Chondrocyte (in vitro differentiated cells): ENCODE measurements at regions not wholly inside any gene's neighbourhood (a gene's known extent, or its start where the extent isn't known, plus 50 kb on each side); places are given as distances from the start of the nearest gene placed in this dataset.

ENCODE experiments used
- DNase-seq: peaks from one replicate; pipeline ENCODE4 v3.0.0; 2021; ENCODE audit warnings: mixed read lengths, low spot score
- H3K27ac Mint-ChIP-seq: one replicate; pipeline ENCODE4 v1.8.0; 2021; ENCODE audit warnings: mild to moderate bottlenecking, moderate library complexity, mixed read lengths; ENCODE audit not compliant: unreplicated experiment
- H3K27me3 Mint-ChIP-seq: 2 replicates; pipeline ENCODE4 v1.8.0; 2021; ENCODE audit warnings: low read depth, mixed read lengths
- H3K36me3 Mint-ChIP-seq: 2 replicates; pipeline ENCODE4 v1.8.0; 2021; ENCODE audit warnings: low read depth, mixed read lengths
- H3K4me1 Mint-ChIP-seq: 2 replicates; pipeline ENCODE4 v1.8.0; 2021; ENCODE audit warnings: low read depth, mild to moderate bottlenecking, mixed read lengths
- H3K4me3 Mint-ChIP-seq: one replicate; pipeline ENCODE4 v1.8.0; 2021; ENCODE audit warnings: mild to moderate bottlenecking, moderate library complexity, mixed read lengths; ENCODE audit not compliant: unreplicated experiment
- H3K9me3 Mint-ChIP-seq: 2 replicates; pipeline ENCODE4 v1.8.0; 2021; ENCODE audit warnings: low read depth, mixed read lengths
- CTCF ChIP-seq: fragments of 200-600 bp; sonication (generic); IDR thresholded peaks from 2 replicates; pipeline ENCODE4 v1.5.0; 2021; ENCODE audit warnings: antibody characterized with exemption, mild to moderate bottlenecking, moderate library complexity

- Mint-ChIP-seq H3K27ac (peak overlapping the region; percentile 86), H3K4me3 (no peak overlapping the region)
Observed at GRCh38 chr2:236745420-236746210, 176.0 kb downstream of the ACKR3 start.

GRCh38 chr2:236746833-236747232 is 177.2 kb downstream of the ACKR3 start:
- no peak overlapping the region for H3K27ac Mint-ChIP-seq

More at GRCh38 chr2:236745420-236746210, 176.0 kb downstream of the ACKR3 start:
- H3K9me3 Mint-ChIP-seq, result no peaks in the 10 kb centered on the region
- H3K27me3 Mint-ChIP-seq, result no peaks in the 10 kb centered on the region
- no peak for DNase-seq
- H3K4me1 Mint-ChIP-seq, result peaks cover 82% of the 10 kb centered on the region
- no peaks in the 10 kb centered on the region for H3K36me3 Mint-ChIP-seq
- TF ChIP-seq CTCF, result peak; percentile 8

GRCh38 chr2:236747426-236747825 is 177.8 kb downstream of the ACKR3 start:
- peaks cover 74% of the 10 kb centered on the region for H3K4me1 Mint-ChIP-seq
- TF ChIP-seq CTCF, result no peak
- no peak overlapping the region for H3K27ac Mint-ChIP-seq
- no peaks in the 10 kb centered on the region for H3K9me3 Mint-ChIP-seq
- H3K27me3 Mint-ChIP-seq, result no peaks in the 10 kb centered on the region
- no peak for DNase-seq
- no peak overlapping the region for H3K4me3 Mint-ChIP-seq
- no peaks in the 10 kb centered on the region for H3K36me3 Mint-ChIP-seq

More at GRCh38 chr2:236746833-236747232, 177.2 kb downstream of the ACKR3 start:
- Mint-ChIP-seq H3K4me1 (peaks cover 76% of the 10 kb centered on the region), H3K27me3 (no peaks in the 10 kb centered on the region), H3K36me3 (no peaks in the 10 kb centered on the region), H3K4me3 (no peak overlapping the region), H3K9me3 (no peaks in the 10 kb centered on the region)
- no peak for TF ChIP-seq CTCF
- no peak for DNase-seq

- Mint-ChIP-seq H3K4me3 (no peak overlapping the region), H3K27ac (peak overlapping the region; percentile 90), H3K36me3 (no peaks in the 10 kb centered on the region), H3K9me3 (no peaks in the 10 kb centered on the region), H3K4me1 (peaks cover 71% of the 10 kb centered on the region), H3K27me3 (no peaks in the 10 kb centered on the region)
- no peak for TF ChIP-seq CTCF
- no peak for DNase-seq
Observed at GRCh38 chr2:236747925-236748324, 178.3 kb downstream of the ACKR3 start.

GRCh38 chr2:236748385-236748784 is 178.8 kb downstream of the ACKR3 start:
- no peaks in the 10 kb centered on the region for H3K36me3 Mint-ChIP-seq
- no peak for TF ChIP-seq CTCF
- H3K4me3 Mint-ChIP-seq, result no peak overlapping the region
- H3K9me3 Mint-ChIP-seq, result no peaks in the 10 kb centered on the region
- DNase-seq, result no peak
- H3K4me1 Mint-ChIP-seq, result peaks cover 71% of the 10 kb centered on the region
- peak overlapping the region; percentile 90 for H3K27ac Mint-ChIP-seq
- H3K27me3 Mint-ChIP-seq, result no peaks in the 10 kb centered on the region
